ENCODE measurements at regions not wholly inside any gene's neighbourhood (a gene's known extent, or its start where the extent isn't known, plus 50 kb on each side); places are given as distances from the start of the nearest gene placed in this dataset.
A peak's percentile ranks its signal among the peaks of the same experiment; 100 is the strongest.

DNA sequence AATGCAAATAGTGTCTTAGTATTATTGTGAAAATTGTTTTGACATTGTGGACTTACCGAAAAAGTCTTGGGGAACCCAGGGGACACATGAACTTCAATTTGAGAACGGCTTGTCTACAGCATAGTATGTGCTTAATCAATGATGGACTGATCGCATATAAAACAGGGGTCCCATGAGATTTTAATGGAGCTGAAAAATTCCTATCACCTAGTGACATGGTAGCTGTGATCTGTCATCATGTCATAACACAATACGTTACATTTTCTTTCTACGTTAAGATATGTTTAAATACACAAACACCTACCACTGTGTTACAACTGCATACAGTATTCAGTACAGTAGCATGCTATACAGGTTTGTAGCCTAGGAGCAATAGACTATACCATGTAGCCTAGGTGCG lies 153.3 kb upstream of the FOXD3 start:
- H3K36me3 ChIP-seq (ENCODE audit: control insufficient read depth, insufficient read depth, low read length), result no peaks in the 10 kb centered on the region
- H3K4me1 Mint-ChIP-seq, result no peaks in the 10 kb centered on the region
- H3K36me3 Mint-ChIP-seq, result no peaks in the 10 kb centered on the region
- H3K27ac Mint-ChIP-seq, result no peak overlapping the region
- H3K4me3 Mint-ChIP-seq, result no peak overlapping the region
- no peak overlapping the region for H3K27ac ChIP-seq (ENCODE audit: insufficient read depth, low read length, poor library complexity, severe bottlenecking)
- H3K27me3 Mint-ChIP-seq, result no peaks in the 10 kb centered on the region
- H3K9me3 Mint-ChIP-seq, result peaks cover 0 to 4% (median 0%) of the 10 kb centered on the region in 7 donors
- no peaks in the 10 kb centered on the region for H3K9me3 ChIP-seq (ENCODE audit: control insufficient read depth in 2 of 2, low read length in 2 of 2)
- no peaks in the 10 kb centered on the region for H3K27me3 ChIP-seq (ENCODE audit: control insufficient read depth, insufficient read depth, low read length)
- H3K4me1 ChIP-seq (ENCODE audit: control insufficient read depth, insufficient read depth, low read length, poor library complexity, severe bottlenecking), result no peaks in the 10 kb centered on the region
- DNase-seq (no peak), ATAC-seq (ENCODE audit: low read depth in 2 of 2) (no peak)
- H3K4me3 ChIP-seq (ENCODE audit: low read depth, low read length), result no peak overlapping the region

DNA sequence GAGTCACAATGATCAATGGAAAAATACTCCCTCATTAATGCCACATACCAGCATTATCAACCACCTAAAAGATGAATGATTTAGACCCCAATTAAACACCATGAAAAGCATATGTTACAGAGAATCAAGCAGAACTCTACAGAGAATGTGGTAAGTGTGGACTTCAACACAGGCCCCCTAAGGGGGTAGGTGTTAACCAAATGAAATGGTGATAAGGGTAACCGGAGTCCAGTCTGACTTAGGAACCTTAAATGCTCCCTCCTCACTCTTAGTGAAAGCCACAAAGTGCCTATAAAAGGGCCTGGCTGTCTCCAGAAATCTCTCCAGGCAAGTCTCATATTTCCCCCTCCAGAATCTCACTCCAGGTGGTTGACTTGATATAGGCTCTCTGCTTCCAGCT lies 149.2 kb upstream of the FOXD3 start:
- Histone ChIP-seq H3K4me3 (ENCODE audit: low read depth, low read length) (no peak overlapping the region), H3K27ac (ENCODE audit: insufficient read depth, low read length, poor library complexity, severe bottlenecking) (no peak overlapping the region), H3K27me3 (ENCODE audit: control insufficient read depth, insufficient read depth, low read length) (no peaks in the 10 kb centered on the region), H3K4me1 (ENCODE audit: control insufficient read depth, insufficient read depth, low read length, poor library complexity, severe bottlenecking) (no peaks in the 10 kb centered on the region), H3K36me3 (ENCODE audit: control insufficient read depth, insufficient read depth, low read length) (no peaks in the 10 kb centered on the region), H3K9me3 (ENCODE audit: control insufficient read depth in 2 of 2, low read length in 2 of 2) (no peaks in the 10 kb centered on the region)
- no peak overlapping the region for H3K27ac Mint-ChIP-seq
- H3K27me3 Mint-ChIP-seq, result no peaks in the 10 kb centered on the region
- no peak overlapping the region for H3K4me3 Mint-ChIP-seq
- no peak for ATAC-seq (ENCODE audit: low read depth in 2 of 2)
- peaks cover 0 to 5% (median 0%) of the 10 kb centered on the region in 7 donors for H3K9me3 Mint-ChIP-seq
- no peaks in the 10 kb centered on the region for H3K4me1 Mint-ChIP-seq
- H3K36me3 Mint-ChIP-seq, result no peaks in the 10 kb centered on the region
- DNase-seq, result no peak

DNA sequence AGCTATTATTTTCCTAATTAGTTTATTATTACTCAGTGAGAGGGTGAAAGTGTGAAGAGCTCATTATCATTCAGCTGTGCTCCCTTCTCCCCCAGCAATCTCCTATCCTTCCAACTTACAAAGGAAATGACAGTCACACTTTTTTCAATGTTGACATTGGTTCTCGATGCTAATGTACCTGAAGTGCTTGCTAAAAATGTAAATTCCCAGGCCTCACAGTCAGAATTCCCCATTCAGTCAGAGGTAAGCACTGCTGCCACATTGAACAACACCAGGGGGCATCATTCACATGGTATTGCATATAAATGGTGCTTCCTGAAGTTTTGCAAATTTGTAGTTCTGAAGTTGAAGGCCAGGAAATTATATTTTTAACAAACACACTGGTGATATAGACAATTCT lies 132.7 kb upstream of the FOXD3 start:
- Histone ChIP-seq H3K4me1 (ENCODE audit: control insufficient read depth, insufficient read depth, low read length, poor library complexity, severe bottlenecking) (no peaks in the 10 kb centered on the region), H3K9me3 (ENCODE audit: control insufficient read depth in 2 of 2, low read length in 2 of 2) (no peaks in the 10 kb centered on the region), H3K4me3 (ENCODE audit: low read depth, low read length) (no peak overlapping the region), H3K27ac (ENCODE audit: insufficient read depth, low read length, poor library complexity, severe bottlenecking) (no peak overlapping the region), H3K36me3 (ENCODE audit: control insufficient read depth, insufficient read depth, low read length) (no peaks in the 10 kb centered on the region), H3K27me3 (ENCODE audit: control insufficient read depth, insufficient read depth, low read length) (no peaks in the 10 kb centered on the region)
- H3K9me3 Mint-ChIP-seq, result peaks cover 0 to 3% (median 0%) of the 10 kb centered on the region in 7 donors
- H3K4me3 Mint-ChIP-seq, result no peak overlapping the region
- H3K4me1 Mint-ChIP-seq, result no peaks in the 10 kb centered on the region
- no peaks in the 10 kb centered on the region for H3K36me3 Mint-ChIP-seq
- H3K27me3 Mint-ChIP-seq, result no peaks in the 10 kb centered on the region
- no peak for ATAC-seq (ENCODE audit: low read depth in 2 of 2)
- DNase-seq, result no peak
- H3K27ac Mint-ChIP-seq, result no peak overlapping the region

DNA sequence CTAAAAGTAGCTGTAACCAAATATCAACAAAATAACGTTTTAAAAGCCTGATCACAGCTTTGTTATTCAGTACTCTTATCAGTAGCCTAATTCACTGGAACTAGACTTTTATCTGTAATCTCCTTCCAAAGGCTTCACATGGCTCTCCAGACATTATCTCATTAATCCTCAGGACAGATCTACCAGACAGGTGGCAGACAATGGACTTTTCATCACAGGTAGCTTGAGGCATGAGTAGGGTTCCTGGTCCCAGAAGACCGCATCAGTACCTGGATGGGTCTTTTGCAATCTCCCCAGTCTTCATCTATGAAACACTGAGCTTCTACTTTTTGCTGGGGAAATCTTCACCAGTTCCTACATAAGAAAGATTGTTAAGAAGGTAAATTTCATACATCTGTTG lies 132.2 kb upstream of the FOXD3 start:
- ATAC-seq (ENCODE audit: low read depth in 2 of 2) (no peak), DNase-seq (no peak)
- Histone ChIP-seq H3K4me1 (ENCODE audit: control insufficient read depth, insufficient read depth, low read length, poor library complexity, severe bottlenecking) (no peaks in the 10 kb centered on the region), H3K4me3 (ENCODE audit: low read depth, low read length) (no peak overlapping the region), H3K36me3 (ENCODE audit: control insufficient read depth, insufficient read depth, low read length) (no peaks in the 10 kb centered on the region), H3K9me3 (ENCODE audit: control insufficient read depth in 2 of 2, low read length in 2 of 2) (no peaks in the 10 kb centered on the region), H3K27me3 (ENCODE audit: control insufficient read depth, insufficient read depth, low read length) (no peaks in the 10 kb centered on the region), H3K27ac (ENCODE audit: insufficient read depth, low read length, poor library complexity, severe bottlenecking) (no peak overlapping the region)
- Mint-ChIP-seq H3K4me1 (no peaks in the 10 kb centered on the region), H3K36me3 (no peaks in the 10 kb centered on the region), H3K27ac (no peak overlapping the region), H3K9me3 (peaks cover 0 to 3% (median 0%) of the 10 kb centered on the region in 7 donors), H3K4me3 (no peak overlapping the region), H3K27me3 (no peaks in the 10 kb centered on the region)

DNA sequence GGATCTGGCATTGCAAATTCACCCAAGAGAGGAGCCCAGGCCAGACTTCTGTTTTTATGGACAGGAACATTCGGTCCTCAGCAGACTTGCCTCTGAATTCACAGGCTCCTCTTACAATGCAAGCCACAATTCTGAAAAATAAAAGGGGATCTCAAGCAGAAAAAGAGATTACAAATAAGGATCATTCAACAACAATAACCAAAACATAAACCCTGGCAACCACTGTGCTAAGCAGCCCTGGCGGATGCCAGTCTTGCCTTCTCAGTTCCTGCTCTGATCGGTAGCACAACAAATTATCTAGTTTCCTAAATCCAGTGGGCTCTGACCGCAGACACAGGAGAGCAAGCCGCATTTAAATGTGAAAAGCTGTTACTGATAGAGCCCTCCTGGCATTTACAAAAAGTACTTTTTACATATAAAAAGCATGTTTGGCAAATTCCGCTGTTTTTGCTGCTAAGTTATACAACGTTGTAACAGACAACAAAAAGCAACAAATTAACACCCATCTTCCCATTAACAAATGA lies 123.4 kb upstream of the FOXD3 start:
- H3K27me3 ChIP-seq (ENCODE audit: control insufficient read depth, insufficient read depth, low read length), result no peaks in the 10 kb centered on the region
- no peaks in the 10 kb centered on the region for H3K9me3 ChIP-seq (ENCODE audit: control insufficient read depth in 2 of 2, low read length in 2 of 2)
- H3K36me3 Mint-ChIP-seq, result no peaks in the 10 kb centered on the region
- no peaks in the 10 kb centered on the region for H3K4me1 Mint-ChIP-seq
- no peak overlapping the region for H3K4me3 ChIP-seq (ENCODE audit: low read depth, low read length)
- H3K27ac ChIP-seq (ENCODE audit: insufficient read depth, low read length, poor library complexity, severe bottlenecking), result no peak overlapping the region
- no peaks in the 10 kb centered on the region for H3K36me3 ChIP-seq (ENCODE audit: control insufficient read depth, insufficient read depth, low read length)
- ATAC-seq (ENCODE audit: low read depth in 2 of 2) (no peak), DNase-seq (no peak)
- no peak overlapping the region for H3K4me3 Mint-ChIP-seq
- no peak overlapping the region for H3K27ac Mint-ChIP-seq
- no peaks in the 10 kb centered on the region for H3K9me3 Mint-ChIP-seq
- peaks cover 18% of the 10 kb centered on the region for H3K27me3 Mint-ChIP-seq
- no peaks in the 10 kb centered on the region for H3K4me1 ChIP-seq (ENCODE audit: control insufficient read depth, insufficient read depth, low read length, poor library complexity, severe bottlenecking)

DNA sequence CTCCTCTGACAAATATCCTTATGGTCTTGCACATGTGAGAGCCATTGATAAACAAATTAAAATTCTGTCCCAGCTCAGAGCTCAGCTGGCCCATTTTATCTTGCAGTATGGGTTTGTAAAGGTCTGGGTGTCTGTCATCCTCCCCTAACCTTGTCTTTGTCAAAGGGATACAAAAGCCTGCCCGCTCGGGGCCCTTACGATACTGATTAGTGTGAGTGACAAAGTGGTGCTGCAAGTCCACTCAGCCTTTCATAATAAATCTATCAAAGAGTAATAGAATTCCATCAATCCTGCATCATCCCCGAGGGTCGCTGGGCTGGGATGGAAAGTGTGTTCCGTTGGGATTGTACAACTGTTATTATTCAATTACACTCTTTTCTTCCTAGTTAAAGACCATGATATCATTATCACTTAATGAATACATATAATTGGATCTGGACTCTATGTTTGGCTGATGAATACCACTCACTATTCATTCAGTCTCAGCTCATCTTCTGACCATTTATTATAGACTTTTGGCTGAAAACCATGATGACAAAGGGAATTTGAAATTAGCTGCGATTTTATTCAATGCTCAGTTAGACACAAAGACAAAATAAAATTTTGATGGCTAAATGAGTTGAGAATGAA lies 122.5 kb upstream of the FOXD3 start:
- Mint-ChIP-seq H3K4me1 (no peaks in the 10 kb centered on the region), H3K27ac (no peak overlapping the region)

DNA sequence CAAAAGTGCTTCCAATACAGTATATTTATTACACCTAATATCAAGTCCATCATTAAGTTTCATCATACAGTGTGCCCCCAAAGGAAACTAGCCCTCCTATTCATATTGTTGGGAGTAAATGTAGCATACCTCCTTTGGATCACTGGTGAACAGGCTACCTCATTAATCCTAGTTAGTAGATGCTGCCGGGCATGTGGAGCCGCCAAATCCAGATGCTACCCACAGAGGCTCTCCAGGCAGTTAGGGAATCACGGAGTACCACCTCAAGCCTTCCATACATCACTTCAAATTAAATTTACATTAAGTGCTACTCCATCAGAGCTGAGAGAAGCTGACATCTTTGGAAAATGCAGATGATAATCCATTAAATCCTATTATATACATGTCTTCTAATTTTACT lies 121.7 kb upstream of the FOXD3 start:
- Mint-ChIP-seq H3K36me3 (no peaks in the 10 kb centered on the region), H3K27me3 (peaks cover 18% of the 10 kb centered on the region), H3K4me3 (peak overlapping the region in 1 of 4 donors; percentile 7), H3K4me1 (no peaks in the 10 kb centered on the region), H3K9me3 (no peaks in the 10 kb centered on the region), H3K27ac (no peak overlapping the region)
- no peak for ATAC-seq (ENCODE audit: low read depth in 2 of 2)
- Histone ChIP-seq H3K36me3 (ENCODE audit: control insufficient read depth, insufficient read depth, low read length) (no peaks in the 10 kb centered on the region), H3K27ac (ENCODE audit: insufficient read depth, low read length, poor library complexity, severe bottlenecking) (no peak overlapping the region), H3K9me3 (ENCODE audit: control insufficient read depth in 2 of 2, low read length in 2 of 2) (no peaks in the 10 kb centered on the region), H3K27me3 (ENCODE audit: control insufficient read depth, insufficient read depth, low read length) (no peaks in the 10 kb centered on the region), H3K4me3 (ENCODE audit: low read depth, low read length) (no peak overlapping the region), H3K4me1 (ENCODE audit: control insufficient read depth, insufficient read depth, low read length, poor library complexity, severe bottlenecking) (no peaks in the 10 kb centered on the region)
- no peak for DNase-seq

More for the DNA sequence above, 122.5 kb upstream of the FOXD3 start:
- H3K4me1 ChIP-seq (ENCODE audit: control insufficient read depth, insufficient read depth, low read length, poor library complexity, severe bottlenecking), result no peaks in the 10 kb centered on the region
- no peak overlapping the region for H3K4me3 Mint-ChIP-seq
- H3K27me3 Mint-ChIP-seq, result peaks cover 18% of the 10 kb centered on the region
- DNase-seq (no peak), ATAC-seq (ENCODE audit: low read depth in 2 of 2) (no peak)
- H3K36me3 Mint-ChIP-seq, result no peaks in the 10 kb centered on the region
- no peaks in the 10 kb centered on the region for H3K27me3 ChIP-seq (ENCODE audit: control insufficient read depth, insufficient read depth, low read length)
- H3K4me3 ChIP-seq (ENCODE audit: low read depth, low read length), result no peak overlapping the region
- no peaks in the 10 kb centered on the region for H3K9me3 ChIP-seq (ENCODE audit: control insufficient read depth in 2 of 2, low read length in 2 of 2)
- no peaks in the 10 kb centered on the region for H3K36me3 ChIP-seq (ENCODE audit: control insufficient read depth, insufficient read depth, low read length)
- no peak overlapping the region for H3K27ac ChIP-seq (ENCODE audit: insufficient read depth, low read length, poor library complexity, severe bottlenecking)
- H3K9me3 Mint-ChIP-seq, result no peaks in the 10 kb centered on the region

DNA sequence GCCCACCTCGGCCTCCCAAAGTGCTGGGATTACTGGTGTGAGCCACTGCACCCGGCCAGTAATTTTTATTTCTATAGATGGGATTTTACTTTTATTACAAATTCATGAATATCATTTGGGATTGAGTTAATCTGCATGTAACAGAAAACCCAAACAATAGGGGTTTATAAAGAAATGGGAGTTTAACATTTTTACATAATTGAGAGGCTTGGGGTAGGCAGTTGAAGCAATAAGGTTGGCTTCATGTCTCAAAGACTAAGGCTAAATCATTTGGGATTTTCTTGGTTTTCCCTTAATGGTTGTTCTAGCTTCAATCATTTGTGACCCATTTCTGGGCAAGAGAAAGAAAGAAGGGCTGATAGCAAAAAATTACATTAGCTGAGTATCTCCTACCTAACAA lies 118.7 kb upstream of the FOXD3 start:
- H3K27me3 Mint-ChIP-seq, result peaks cover 18% of the 10 kb centered on the region
- H3K4me1 Mint-ChIP-seq, result no peaks in the 10 kb centered on the region
- Histone ChIP-seq H3K9me3 (ENCODE audit: control insufficient read depth in 2 of 2, low read length in 2 of 2) (no peaks in the 10 kb centered on the region), H3K4me3 (ENCODE audit: low read depth, low read length) (no peak overlapping the region), H3K27ac (ENCODE audit: insufficient read depth, low read length, poor library complexity, severe bottlenecking) (no peak overlapping the region), H3K36me3 (ENCODE audit: control insufficient read depth, insufficient read depth, low read length) (no peaks in the 10 kb centered on the region), H3K27me3 (ENCODE audit: control insufficient read depth, insufficient read depth, low read length) (no peaks in the 10 kb centered on the region), H3K4me1 (ENCODE audit: control insufficient read depth, insufficient read depth, low read length, poor library complexity, severe bottlenecking) (no peaks in the 10 kb centered on the region)
- no peak overlapping the region for H3K4me3 Mint-ChIP-seq
- no peaks in the 10 kb centered on the region for H3K9me3 Mint-ChIP-seq
- no peak for DNase-seq
- no peak overlapping the region for H3K27ac Mint-ChIP-seq
- H3K36me3 Mint-ChIP-seq, result no peaks in the 10 kb centered on the region
- ATAC-seq (ENCODE audit: low read depth in 2 of 2), result no peak
